ENCODE measurements at regions not wholly inside any gene's neighbourhood (a gene's known extent, or its start where the extent isn't known, plus 50 kb on each side); places are given as distances from the start of the nearest gene placed in this dataset.

GRCh38 chr15:99480016-99480810 lies 85.6 kb upstream of the MEF2A start:
- TF ChIP-seq POLR2A (IDR thresholded peaks at IDR 0.05) (no peak), POLR2AphosphoS5 (IDR thresholded peaks at IDR 0.05; ENCODE audit: insufficient read depth in 1 of 2, low read depth in 1 of 2) (no peak)
- TF ChIP-seq, protein P1, sequence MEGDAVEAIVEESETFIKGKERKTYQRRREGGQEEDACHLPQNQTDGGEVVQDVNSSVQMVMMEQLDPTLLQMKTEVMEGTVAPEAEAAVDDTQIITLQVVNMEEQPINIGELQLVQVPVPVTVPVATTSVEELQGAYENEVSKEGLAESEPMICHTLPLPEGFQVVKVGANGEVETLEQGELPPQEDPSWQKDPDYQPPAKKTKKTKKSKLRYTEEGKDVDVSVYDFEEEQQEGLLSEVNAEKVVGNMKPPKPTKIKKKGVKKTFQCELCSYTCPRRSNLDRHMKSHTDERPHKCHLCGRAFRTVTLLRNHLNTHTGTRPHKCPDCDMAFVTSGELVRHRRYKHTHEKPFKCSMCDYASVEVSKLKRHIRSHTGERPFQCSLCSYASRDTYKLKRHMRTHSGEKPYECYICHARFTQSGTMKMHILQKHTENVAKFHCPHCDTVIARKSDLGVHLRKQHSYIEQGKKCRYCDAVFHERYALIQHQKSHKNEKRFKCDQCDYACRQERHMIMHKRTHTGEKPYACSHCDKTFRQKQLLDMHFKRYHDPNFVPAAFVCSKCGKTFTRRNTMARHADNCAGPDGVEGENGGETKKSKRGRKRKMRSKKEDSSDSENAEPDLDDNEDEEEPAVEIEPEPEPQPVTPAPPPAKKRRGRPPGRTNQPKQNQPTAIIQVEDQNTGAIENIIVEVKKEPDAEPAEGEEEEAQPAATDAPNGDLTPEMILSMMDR (IDR thresholded peaks at IDR 0.05) = no peak
